Right cardiac atrium (tissue), 5 donors: ENCODE measurements at regions not wholly inside any gene's neighbourhood (a gene's known extent, or its start where the extent isn't known, plus 50 kb on each side); places are given as distances from the start of the nearest gene placed in this dataset.

Source experiments
- ATAC-seq, 2 donors: fragments of 200-7000 bp; cut with Tn5 transposase; one replicate each; pipeline versions ENCODE4 v1.8.0 to v1.9.1; 2020; ENCODE audit warnings: moderate library complexity in 2 of 2, mild to moderate bottlenecking in 1 of 2
- DNase-seq, 3 donors: peaks; one replicate each; pipeline ENCODE4 v3.0.0-alpha.2; 2020
- H3K27ac ChIP-seq: one replicate; pipeline ENCODE4 v1.5.1; 2013; ENCODE audit warnings: mild to moderate bottlenecking, low read length, control low read depth, moderate library complexity
- H3K27me3 ChIP-seq: one replicate; pipeline ENCODE4 v1.6.1; 2013; ENCODE audit not compliant: control insufficient read depth, insufficient read depth
- H3K4me1 ChIP-seq: one replicate; pipeline ENCODE4 v1.6.1; 2013; ENCODE audit warnings: low read length; ENCODE audit not compliant: control insufficient read depth, insufficient read depth
- H3K4me3 ChIP-seq: one replicate; pipeline ENCODE4 v1.5.1; 2013; ENCODE audit warnings: low read length, control low read depth
- H3K9me3 ChIP-seq: one replicate; pipeline ENCODE4 v1.6.1; 2013; ENCODE audit warnings: low read length; ENCODE audit not compliant: control insufficient read depth
- WGBS: extraction: QIAGEN DNeasy Blood & Tissue Kit; methylation state at CpG from one replicate; pipeline ENCODE4 v1.1.7; 2013; 5-methylcytosine and 5-hydroxymethylcytosine counted together
- intact Hi-C, 4 donors: fragments of 100-400 bp; cut with DNase I; formaldehyde crosslinking; loops; one replicate each; pipeline versions ENCODE4 v1.11.0 to v1.14.0; 2022 to 2023
- donor health status: healthy with polysubstance abuse.
- donor health status: DM: no; HTN: yes; CAD: no.
- donor health status: DM: no; HTN: no; CAD: no.
- donor health status: DM: no; HTN: yes; CAD: no; lungs with severe emphysema.
- donor health status: DM: yes; HTN: yes; CAD: no.

GRCh38 chr9:31697956-31698355 is 686.5 kb upstream of the ACO1 start:
- H3K27me3 ChIP-seq, result no peaks in the 10 kb centered on the region
- intact Hi-C loops, result loop anchor here in 1 of 4 donors (10.0 kb wide), 1 partner anchor 63 kb away; no protein-coding TSS in a partner anchor
- WGBS, result 82% methylated on average over 2 of the region's 2 CpGs
- DNase-seq (no peak), ATAC-seq (no peak)
- no peaks in the 10 kb centered on the region for H3K4me1 ChIP-seq
- H3K27ac ChIP-seq, result no peak overlapping the region
- H3K9me3 ChIP-seq, result no peaks in the 10 kb centered on the region
- H3K4me3 ChIP-seq, result no peak overlapping the region

- H3K27me3 ChIP-seq, result no peaks in the 10 kb centered on the region
- no peak overlapping the region for H3K4me3 ChIP-seq
- ATAC-seq, result no peak
- no peaks in the 10 kb centered on the region for H3K9me3 ChIP-seq
- H3K4me1 ChIP-seq, result no peaks in the 10 kb centered on the region
- intact Hi-C loops, result loop anchor here in 1 of 4 donors (10.0 kb wide), 1 partner anchor 65 kb away; no protein-coding TSS in a partner anchor
- no peak for DNase-seq
- no peak overlapping the region for H3K27ac ChIP-seq
These were observed 684.6 kb upstream of the ACO1 start for GRCh38 chr9:31699836-31700235.

GRCh38 chr9:31700252-31701045 is 684.0 kb upstream of the ACO1 start:
- WGBS, result 67% methylated on average over 3 of the region's 3 CpGs
- Histone ChIP-seq H3K27ac (no peak overlapping the region), H3K9me3 (no peaks in the 10 kb centered on the region), H3K27me3 (no peaks in the 10 kb centered on the region), H3K4me1 (no peaks in the 10 kb centered on the region), H3K4me3 (no peak overlapping the region)
- ATAC-seq, result no peak
- no peak for DNase-seq
- intact Hi-C loops, result no loop called here

GRCh38 chr9:31702957-31703356 is 681.5 kb upstream of the ACO1 start:
- WGBS, result 93% methylated on average over 1 of the region's 1 CpG
- ATAC-seq (no peak), DNase-seq (no peak)
- Histone ChIP-seq H3K27me3 (no peaks in the 10 kb centered on the region), H3K27ac (no peak overlapping the region), H3K9me3 (no peaks in the 10 kb centered on the region), H3K4me1 (no peaks in the 10 kb centered on the region), H3K4me3 (no peak overlapping the region)
- intact Hi-C loops, result no loop called here

GRCh38 chr9:31715250-31715649 is 669.2 kb upstream of the ACO1 start:
- WGBS, result 39% methylated on average over 4 of the region's 4 CpGs

GRCh38 chr9:31719262-31719661 is 665.2 kb upstream of the ACO1 start:
- H3K9me3 ChIP-seq, result no peaks in the 10 kb centered on the region
- no peak for DNase-seq
- 75% methylated on average over 4 of the region's 4 CpGs for WGBS
- no peaks in the 10 kb centered on the region for H3K27me3 ChIP-seq
- no peak overlapping the region for H3K4me3 ChIP-seq
- no peak for ATAC-seq
- intact Hi-C loops, result no loop called here
- H3K4me1 ChIP-seq, result no peaks in the 10 kb centered on the region
- no peak overlapping the region for H3K27ac ChIP-seq

More at GRCh38 chr9:31715250-31715649, 669.2 kb upstream of the ACO1 start:
- DNase-seq (peak; percentile 7 to 48 (median 37)), ATAC-seq (peak; percentile 82 to 93)
- Histone ChIP-seq H3K27ac (no peak overlapping the region), H3K27me3 (no peaks in the 10 kb centered on the region), H3K9me3 (no peaks in the 10 kb centered on the region), H3K4me1 (no peaks in the 10 kb centered on the region), H3K4me3 (no peak overlapping the region)
- intact Hi-C loops, result no loop called here

- DNase-seq, result peak in 1 of 3 donors; percentile 38
- Histone ChIP-seq H3K9me3 (no peaks in the 10 kb centered on the region), H3K4me3 (no peak overlapping the region), H3K27ac (no peak overlapping the region), H3K27me3 (no peaks in the 10 kb centered on the region), H3K4me1 (no peaks in the 10 kb centered on the region)
- ATAC-seq, result no peak
- 87% methylated on average over 6 of the region's 6 CpGs for WGBS
- intact Hi-C loops, result no loop called here
These were observed 654.0 kb upstream of the ACO1 start for GRCh38 chr9:31730398-31730797.

- H3K27me3 ChIP-seq, result no peaks in the 10 kb centered on the region
- 67% methylated on average over 3 of the region's 3 CpGs for WGBS
- H3K4me1 ChIP-seq, result no peaks in the 10 kb centered on the region
- ATAC-seq, result no peak
- no peak overlapping the region for H3K4me3 ChIP-seq
- H3K27ac ChIP-seq, result no peak overlapping the region
- intact Hi-C loops, result no loop called here
- H3K9me3 ChIP-seq, result no peaks in the 10 kb centered on the region
- DNase-seq, result no peak
These were observed 651.3 kb upstream of the ACO1 start for GRCh38 chr9:31733166-31733565.

GRCh38 chr9:31736581-31737179 is 647.8 kb upstream of the ACO1 start:
- H3K27me3 ChIP-seq, result no peaks in the 10 kb centered on the region
- no peaks in the 10 kb centered on the region for H3K4me1 ChIP-seq
- H3K27ac ChIP-seq, result no peak overlapping the region
- DNase-seq (no peak), ATAC-seq (no peak)
- WGBS, result 93% methylated on average over 1 of the region's 1 CpG
- no peaks in the 10 kb centered on the region for H3K9me3 ChIP-seq
- H3K4me3 ChIP-seq, result no peak overlapping the region
- intact Hi-C loops, result no loop called here

- no peak overlapping the region for H3K4me3 ChIP-seq
- H3K4me1 ChIP-seq, result no peaks in the 10 kb centered on the region
- H3K27me3 ChIP-seq, result no peaks in the 10 kb centered on the region
- no peak for ATAC-seq
- no peak for DNase-seq
- H3K9me3 ChIP-seq, result no peaks in the 10 kb centered on the region
- intact Hi-C loops, result no loop called here
- 69% methylated on average over 1 of the region's 1 CpG for WGBS
- no peak overlapping the region for H3K27ac ChIP-seq
These were observed 643.7 kb upstream of the ACO1 start for GRCh38 chr9:31740705-31741104.

GRCh38 chr9:31744589-31744988 is 639.9 kb upstream of the ACO1 start:
- H3K27ac ChIP-seq, result no peak overlapping the region
- 62% methylated on average over 3 of the region's 3 CpGs for WGBS
- no peaks in the 10 kb centered on the region for H3K9me3 ChIP-seq
- intact Hi-C loops, result no loop called here
- DNase-seq (no peak), ATAC-seq (peak; percentile 68 to 71)
- no peaks in the 10 kb centered on the region for H3K4me1 ChIP-seq
- no peak overlapping the region for H3K4me3 ChIP-seq
- no peaks in the 10 kb centered on the region for H3K27me3 ChIP-seq
